SK-N-SH (cell line): ENCODE measurements at regions not wholly inside any gene's neighbourhood (a gene's known extent, or its start where the extent isn't known, plus 50 kb on each side); places are given as distances from the start of the nearest gene placed in this dataset.

ENCODE experiments used
- CTCF ChIA-PET: fragments of 300-600, 350-600 bp; formaldehyde crosslinking; extraction: SDS; loops from one replicate; lab custom pipeline; 2021; lab: Yijun Ruan, JAX
- POLR2A ChIA-PET: fragments of 350-600 bp; sonication (Branson Sonifier 250); formaldehyde crosslinking; extraction: SDS; loops from one replicate; lab custom pipeline; 2020; ENCODE audit warnings: antibody characterized with exemption, inconsistent platforms; lab: Yijun Ruan, JAX
- DNase-seq: peaks from one replicate; pipeline ENCODE4 v3.0.0; 2012
- H2AFZ ChIP-seq: fragments of 200-600 bp; sonication (generic); 2 replicates; pipeline ENCODE4 v1.8.1; 2016; ENCODE audit warnings: antibody characterized with exemption, mild to moderate bottlenecking, low read depth
- H3F3A ChIP-seq: fragments of 200-600 bp; sonication (generic); replicated peaks from 2 replicates; pipeline ENCODE3; 2016; ENCODE audit warnings: antibody characterized with exemption, mild to moderate bottlenecking; ENCODE audit not compliant: insufficient read depth
- H3K27ac ChIP-seq, 2 experiments: fragments of 200-500 bp in 1 of 2; fragments of 200-600 bp in 1 of 2; sonication (Bioruptor generic) in 1 of 2; sonication (generic), shearing (Covaris generic) in 1 of 2; 2 replicates each; pipeline versions ENCODE4 v1.5.1 to v1.6.1; 2014 to 2016; ENCODE audit warnings: low read depth in 2 of 2, inconsistent platforms in 1 of 2, low read length in 1 of 2, mild to moderate bottlenecking in 1 of 2, mixed read lengths in 1 of 2
- H3K27me3 ChIP-seq: fragments of 200-600 bp; sonication (generic), shearing (Covaris generic); 2 replicates; pipeline ENCODE4 v1.6.1; 2016; ENCODE audit warnings: mixed run types; ENCODE audit not compliant: insufficient read depth
- H3K36me3 ChIP-seq, 2 experiments: fragments of 200-500 bp in 1 of 2; fragments of 200-600 bp in 1 of 2; sonication (Bioruptor generic) in 1 of 2; sonication (generic) in 1 of 2; replicated peaks in 1 of 2; 2 replicates each; pipeline versions ENCODE3 to v1.5.1; 2014 to 2016; ENCODE audit warnings: low read length in 1 of 2, mild to moderate bottlenecking in 1 of 2; ENCODE audit not compliant: insufficient read depth in 2 of 2, control insufficient read depth in 1 of 2
- H3K4me1 ChIP-seq, 2 experiments: fragments of 200-500 bp in 1 of 2; fragments of 200-600 bp in 1 of 2; sonication (Bioruptor generic) in 1 of 2; sonication (generic), shearing (Covaris generic) in 1 of 2; 2 replicates each; pipeline versions ENCODE4 v1.5.1 to v1.6.1; 2014 to 2016; ENCODE audit warnings: low read depth in 1 of 2, low read length in 1 of 2, mixed run types in 1 of 2; ENCODE audit not compliant: insufficient read depth in 2 of 2, control insufficient read depth in 1 of 2
- H3K4me2 ChIP-seq: fragments of 200-600 bp; sonication (generic), shearing (Covaris generic); 2 replicates; pipeline ENCODE4 v1.6.1; 2017; ENCODE audit warnings: mixed run types
- H3K4me3 ChIP-seq, 2 experiments: fragments of 200-500 bp in 1 of 2; fragments of 200-600 bp in 1 of 2; sonication (Bioruptor generic) in 1 of 2; sonication (generic), shearing (Covaris generic) in 1 of 2; 2 replicates each; pipeline versions ENCODE4 v1.5.1 to v1.8.1; 2014 to 2016; ENCODE audit warnings: low read depth in 2 of 2, inconsistent platforms in 1 of 2, low read length in 1 of 2, mild to moderate bottlenecking in 1 of 2, mixed read lengths in 1 of 2, moderate library complexity in 1 of 2
- H3K79me2 ChIP-seq: fragments of 200-600 bp; sonication (generic); 2 replicates; pipeline ENCODE4 v1.8.1; 2017; ENCODE audit warnings: mild to moderate bottlenecking; ENCODE audit not compliant: insufficient read depth
- H3K9ac ChIP-seq: fragments of 200-600 bp; sonication (generic); 2 replicates; pipeline ENCODE4 v1.6.1; 2017; ENCODE audit warnings: mixed run types
- H3K9me2 ChIP-seq: fragments of 200-600 bp; sonication (generic); 2 replicates; pipeline ENCODE4 v1.6.1; 2017; ENCODE audit warnings: mixed run types
- H3K9me3 ChIP-seq: fragments of 200-600 bp; sonication (generic); 2 replicates; pipeline ENCODE4 v1.6.1; 2017; ENCODE audit warnings: mixed run types, mild to moderate bottlenecking, moderate library complexity
- H4K20me1 ChIP-seq: fragments of 200-600 bp; sonication (generic); 2 replicates; pipeline ENCODE4 v1.6.1; 2017; ENCODE audit warnings: mild to moderate bottlenecking, mixed run types; ENCODE audit not compliant: insufficient read depth
- CHD2 ChIP-seq: fragments of 150-350 bp; IDR thresholded peaks from 2 replicates; pipeline ENCODE4 v1.6.1; 2018; ENCODE audit warnings: low read length; ENCODE audit not compliant: partially characterized antibody
- CTCF ChIP-seq: fragments of 200-600 bp; sonication (generic); IDR thresholded peaks from 2 replicates; pipeline ENCODE4 v1.6.1; 2017; ENCODE audit warnings: antibody characterized with exemption, mild to moderate bottlenecking, moderate library complexity
- EP300 ChIP-seq, 2 experiments: IDR thresholded peaks; 2 replicates each; pipeline versions ENCODE4 v1.4.0 to v1.6.1; 2012; ENCODE audit warnings: borderline replicate concordance in 1 of 2, low read depth in 1 of 2, low read length in 1 of 2
- EZH2phosphoT487 ChIP-seq: fragments of 200-600 bp; sonication (generic); IDR thresholded peaks from 2 replicates; pipeline ENCODE4 v1.6.1; 2017; ENCODE audit warnings: low read depth, mixed run types, mild to moderate bottlenecking, antibody characterized with exemption, moderate library complexity, borderline replicate concordance
- FOSL2 ChIP-seq: IDR thresholded peaks from 2 replicates; pipeline ENCODE4 v1.4.0; 2012; ENCODE audit warnings: low read depth, mild to moderate bottlenecking, moderate library complexity, borderline replicate concordance
- FOXJ3 ChIP-seq: sonication (generic); formaldehyde crosslinking; IDR thresholded peaks from 2 replicates; pipeline ENCODE4 v1.5.1; 2020; ENCODE audit warnings: mild to moderate bottlenecking, missing genetic modification reagents
- GABPA ChIP-seq: IDR thresholded peaks from 2 replicates; pipeline ENCODE4 v1.4.0; 2012; ENCODE audit warnings: low read depth, mild to moderate bottlenecking
- MEF2A ChIP-seq: IDR thresholded peaks from 2 replicates; pipeline ENCODE4 v1.4.0; 2012; ENCODE audit warnings: low read depth, borderline replicate concordance
- POLR2AphosphoS5 ChIP-seq: IDR thresholded peaks from 2 replicates; pipeline ENCODE4 v1.6.1; 2012; ENCODE audit warnings: low read depth, low read length
- RAD21 ChIP-seq: IDR thresholded peaks from 2 replicates; pipeline ENCODE4 v1.6.1; 2012; ENCODE audit warnings: mild to moderate bottlenecking, low read length
- RFX5 ChIP-seq: IDR thresholded peaks from 2 replicates; pipeline ENCODE4 v1.6.1; 2012; ENCODE audit warnings: mild to moderate bottlenecking, improper control_type of control experiment, low read length
- RXRA ChIP-seq: IDR thresholded peaks from 2 replicates; pipeline ENCODE4 v1.4.0; 2012; ENCODE audit warnings: low read depth, mild to moderate bottlenecking, borderline replicate concordance
- SIN3A ChIP-seq: IDR thresholded peaks from 2 replicates; pipeline ENCODE4 v1.6.1; 2012; ENCODE audit warnings: low read depth, mild to moderate bottlenecking, low read length, moderate library complexity, borderline replicate concordance
- SMC3 ChIP-seq: IDR thresholded peaks from 2 replicates; pipeline ENCODE4 v1.6.1; 2012; ENCODE audit warnings: low read depth, low read length, improper control_type of control experiment
- TCF12 ChIP-seq: IDR thresholded peaks from 2 replicates; pipeline ENCODE4 v1.4.0; 2012
- USF1 ChIP-seq: IDR thresholded peaks from 2 replicates; pipeline ENCODE4 v1.4.0; 2012; ENCODE audit warnings: low read depth, borderline replicate concordance
- YY1 ChIP-seq: IDR thresholded peaks from 2 replicates; pipeline ENCODE4 v1.4.0; 2012; ENCODE audit warnings: low read depth, mild to moderate bottlenecking
- ZBTB33 ChIP-seq: IDR thresholded peaks from 2 replicates; pipeline ENCODE4 v1.4.0; 2012; ENCODE audit warnings: low read depth, borderline replicate concordance
- whole genome bisulfite sequencing: methylation state at CpG from one replicate; pipeline ENCODE4 v1.1.6; 2017; ENCODE audit warnings: low lambda C conversion rate; 5-methylcytosine and 5-hydroxymethylcytosine counted together

- Histone ChIP-seq H3K4me2 (no peak overlapping the region), H3K4me1 (no peaks in the 10 kb centered on the region), H3K9me3 (no peaks in the 10 kb centered on the region), H3F3A (no peaks in the 10 kb centered on the region), H3K27me3 (no peaks in the 10 kb centered on the region), H3K36me3 (no peaks in the 10 kb centered on the region), H3K27ac (no peak overlapping the region), H4K20me1 (no peaks in the 10 kb centered on the region), H2AFZ (no peak overlapping the region), H3K9me2 (no peaks in the 10 kb centered on the region), H3K4me3 (no peak overlapping the region), H3K79me2 (no peaks in the 10 kb centered on the region), H3K9ac (no peak overlapping the region)
- ChIA-PET CTCF (no interaction called here), POLR2A (no interaction called here)
- TF ChIP-seq EZH2phosphoT487 (no peak), ZBTB33 (no peak), FOSL2 (no peak), FOXJ3 (no peak), SIN3A (no peak), RXRA (no peak), EP300 (IDR thresholded peaks at IDR 0.05; ENCODE audit: borderline replicate concordance in 1 of 2, low read depth in 1 of 2, low read length in 1 of 2) (no peak), RFX5 (no peak), GABPA (no peak)
- DNase-seq = no peak
- WGBS = 86% methylated on average over 1 of the region's 1 CpG
Observed at GRCh38 chr3:77871436-77871835, 831.5 kb downstream of the ROBO2 start.

- H3K4me3 ChIP-seq = no peak overlapping the region
- H3K9me3 ChIP-seq = no peaks in the 10 kb centered on the region
- no peaks in the 10 kb centered on the region for H3K4me1 ChIP-seq
- H3K9ac ChIP-seq = no peak overlapping the region
- no peaks in the 10 kb centered on the region for H3K9me2 ChIP-seq
- no peaks in the 10 kb centered on the region for H3F3A ChIP-seq
- H3K27ac ChIP-seq = no peak overlapping the region
- no peaks in the 10 kb centered on the region for H3K36me3 ChIP-seq
- no peak for DNase-seq
- no peaks in the 10 kb centered on the region for H4K20me1 ChIP-seq
- CTCF ChIA-PET = interaction anchor here (0.8 kb wide), 1 partner anchor 13 kb away, joined by 3 read pairs; no protein-coding TSS in a partner anchor
- WGBS = 54% methylated on average over 4 of the region's 4 CpGs
- no peaks in the 10 kb centered on the region for H3K79me2 ChIP-seq
- H3K4me2 ChIP-seq = no peak overlapping the region
- POLR2A ChIA-PET = no interaction called here
- TF ChIP-seq POLR2AphosphoS5 (no peak), SMC3 (no peak), CTCF (no peak), TCF12 (no peak), CHD2 (no peak), RXRA (no peak), RAD21 (no peak), USF1 (no peak), EZH2phosphoT487 (no peak), YY1 (no peak), ZBTB33 (no peak), FOSL2 (no peak), FOXJ3 (no peak), MEF2A (no peak)
- no peaks in the 10 kb centered on the region for H3K27me3 ChIP-seq
- H2AFZ ChIP-seq = no peak overlapping the region
Observed at GRCh38 chr3:77873598-77873997, 833.7 kb downstream of the ROBO2 start.
